H1 (cell line): ENCODE measurements at regions not wholly inside any gene's neighbourhood (a gene's known extent, or its start where the extent isn't known, plus 50 kb on each side); places are given as distances from the start of the nearest gene placed in this dataset.

ENCODE experiments used
- CTCF ChIA-PET: fragments of 300-600 bp; sonication (Branson Sonifier 250); formaldehyde crosslinking; loops from one replicate; lab custom pipeline; 2021; ENCODE audit not compliant: partially characterized antibody; lab: Charles Lee
- POLR2A ChIA-PET: fragments of 300-600 bp; sonication (Branson Sonifier 250); formaldehyde crosslinking; loops from one replicate; lab custom pipeline; 2021; ENCODE audit warnings: inconsistent platforms; ENCODE audit not compliant: partially characterized antibody; lab: Charles Lee
- DNase-seq, 2 experiments: peaks; one replicate each; pipeline versions ENCODE4 v3.0.0 to v3.0.0-alpha.2; 2010 to 2022; ENCODE audit warnings: low spot score in 2 of 2, low read depth in 1 of 2, mixed read lengths in 1 of 2
- FAIRE-seq: peaks from 2 replicates; lab custom pipeline; 2011; peaks lifted over from hg19 to GRCh38; lab: Jason Lieb, UNC
- H2AFZ ChIP-seq: 2 replicates; pipeline ENCODE4 v1.8.1; 2012; ENCODE audit warnings: low read length, inconsistent platforms
- H2AK5ac ChIP-seq: 2 replicates; pipeline ENCODE4 v1.6.1; 2013; ENCODE audit warnings: low read depth, low read length
- H2BK120ac ChIP-seq: replicated peaks from 2 replicates; pipeline ENCODE3; 2013; ENCODE audit warnings: low read depth, low read length, inconsistent platforms
- H2BK12ac ChIP-seq: 2 replicates; pipeline ENCODE4 v1.6.1; 2013; ENCODE audit warnings: low read depth, low read length
- H2BK15ac ChIP-seq: 2 replicates; pipeline ENCODE4 v1.6.1; 2013; ENCODE audit warnings: low read length
- H2BK20ac ChIP-seq: 2 replicates; pipeline ENCODE4 v1.6.1; 2013; ENCODE audit warnings: low read length
- H2BK5ac ChIP-seq: 2 replicates; pipeline ENCODE4 v1.6.1; 2013; ENCODE audit warnings: low read depth, low read length
- H3K14ac ChIP-seq: 2 replicates; pipeline ENCODE4 v1.6.1; 2013; ENCODE audit warnings: inconsistent platforms; ENCODE audit not compliant: insufficient read length
- H3K18ac ChIP-seq: 2 replicates; pipeline ENCODE4 v1.6.1; 2013; ENCODE audit warnings: low read length; ENCODE audit errors: extremely low read depth
- H3K23ac ChIP-seq: 2 replicates; pipeline ENCODE4 v1.6.1; 2013; ENCODE audit warnings: inconsistent platforms; ENCODE audit not compliant: insufficient read length
- H3K23me2 ChIP-seq: 2 replicates; pipeline ENCODE4 v1.6.1; 2013; ENCODE audit warnings: low read depth, low read length
- H3K27ac ChIP-seq: 2 replicates; pipeline ENCODE4 v1.6.1; 2011; ENCODE audit warnings: low read depth, low read length, inconsistent platforms
- H3K27me3 ChIP-seq, 4 experiments: replicated peaks in 1 of 4; 1 replicate in 1 of 4; 2 replicates in 3 of 4; pipeline versions ENCODE4 v1.6.1 to v1.8.1; 2011 to 2013; ENCODE audit warnings: low read length in 3 of 4, mild to moderate bottlenecking in 3 of 4, inconsistent platforms in 2 of 4, mixed read lengths in 2 of 4, moderate library complexity in 1 of 4; ENCODE audit not compliant: control insufficient read depth in 3 of 4, insufficient read depth in 3 of 4; ENCODE audit errors: extremely low read depth in 1 of 4
- H3K36me3 ChIP-seq, 4 experiments: 2 replicates each; pipeline versions ENCODE4 v1.6.1 to v1.8.1; 2011 to 2013; ENCODE audit warnings: mild to moderate bottlenecking in 4 of 4, low read length in 3 of 4, moderate library complexity in 2 of 4, control low read depth in 1 of 4, inconsistent platforms in 1 of 4; ENCODE audit not compliant: insufficient read depth in 4 of 4, control insufficient read depth in 2 of 4
- H3K4ac ChIP-seq: replicated peaks from 2 replicates; pipeline ENCODE3; 2013; ENCODE audit warnings: low read length, low read depth, mixed read lengths, inconsistent platforms; ENCODE audit not compliant: insufficient read length
- H3K4me1 ChIP-seq, 4 experiments: replicated peaks in 1 of 4; 1 replicate in 1 of 4; 2 replicates in 3 of 4; pipeline versions ENCODE4 v1.6.1 to v1.8.1; 2011 to 2013; ENCODE audit warnings: low read length in 3 of 4, inconsistent platforms in 2 of 4, mixed read lengths in 1 of 4; ENCODE audit not compliant: insufficient read depth in 4 of 4, control insufficient read depth in 3 of 4
- H3K4me2 ChIP-seq, 2 experiments: 2 replicates each; pipeline versions ENCODE4 v1.6.1 to v1.8.1; 2011 to 2013; ENCODE audit warnings: low read depth in 2 of 2, low read length in 2 of 2, control low read depth in 1 of 2, inconsistent platforms in 1 of 2, mild to moderate bottlenecking in 1 of 2; ENCODE audit not compliant: insufficient read depth in 1 of 2
- H3K4me3 ChIP-seq, 4 experiments: fragments of 200-600, 300-600 bp in 1 of 4; sonication (generic), shearing (Covaris generic), sonication (Bioruptor Twin) in 1 of 4; 2 replicates each; pipeline versions ENCODE4 v1.5.1 to v1.8.1; 2011 to 2016; ENCODE audit warnings: low read length in 4 of 4, low read depth in 3 of 4, control low read depth in 2 of 4, inconsistent platforms in 2 of 4, mild to moderate bottlenecking in 2 of 4, mixed read lengths in 1 of 4, moderate library complexity in 1 of 4; ENCODE audit not compliant: insufficient read depth in 2 of 4; ENCODE audit errors: extremely low read depth in 1 of 4
- H3K56ac ChIP-seq: replicated peaks from 2 replicates; pipeline ENCODE3; 2013; ENCODE audit warnings: low read depth, mild to moderate bottlenecking, mixed read lengths, low read length, inconsistent platforms; ENCODE audit not compliant: insufficient read length
- H3K79me1 ChIP-seq: 2 replicates; pipeline ENCODE4 v1.6.1; 2013; ENCODE audit warnings: low read depth, low read length, control low read depth
- H3K79me2 ChIP-seq, 2 experiments: 2 replicates each; pipeline versions ENCODE4 v1.6.1 to v1.8.1; 2012 to 2013; ENCODE audit warnings: low read length in 2 of 2, mild to moderate bottlenecking in 2 of 2, inconsistent platforms in 1 of 2; ENCODE audit not compliant: insufficient read depth in 2 of 2, control insufficient read depth in 1 of 2
- H3K9ac ChIP-seq, 4 experiments: replicated peaks in 1 of 4; 1 replicate in 1 of 4; 2 replicates in 3 of 4; pipeline versions ENCODE4 v1.6.1 to v1.8.1; 2011 to 2013; ENCODE audit warnings: low read depth in 3 of 4, low read length in 3 of 4, control low read depth in 2 of 4, mild to moderate bottlenecking in 2 of 4, moderate library complexity in 2 of 4, inconsistent platforms in 1 of 4; ENCODE audit errors: extremely low read depth in 1 of 4
- H3K9me3 ChIP-seq, 2 experiments: 2 replicates each; pipeline versions ENCODE4 v1.6.1 to v1.8.1; 2012 to 2013; ENCODE audit warnings: mild to moderate bottlenecking in 2 of 2, moderate library complexity in 2 of 2, control low read depth in 1 of 2, inconsistent platforms in 1 of 2, low read depth in 1 of 2, low read length in 1 of 2, mixed read lengths in 1 of 2; ENCODE audit not compliant: insufficient read depth in 2 of 2
- H4K20me1 ChIP-seq, 2 experiments: replicated peaks in 1 of 2; 2 replicates each; pipeline versions ENCODE3 to v1.8.1; 2011 to 2013; ENCODE audit warnings: inconsistent platforms in 2 of 2, low read length in 2 of 2, mild to moderate bottlenecking in 1 of 2; ENCODE audit not compliant: insufficient read depth in 2 of 2, control insufficient read depth in 1 of 2
- H4K5ac ChIP-seq: 2 replicates; pipeline ENCODE4 v1.6.1; 2013; ENCODE audit warnings: low read length, low read depth, mixed read lengths, inconsistent platforms; ENCODE audit not compliant: insufficient read length
- H4K8ac ChIP-seq: 2 replicates; pipeline ENCODE4 v1.8.0; 2013; ENCODE audit warnings: mild to moderate bottlenecking, moderate library complexity, low read length, inconsistent platforms; ENCODE audit not compliant: insufficient read depth; ENCODE audit errors: extremely low read depth
- H4K91ac ChIP-seq: replicated peaks from 2 replicates; pipeline ENCODE3; 2013; ENCODE audit warnings: low read length, mixed read lengths, inconsistent platforms; ENCODE audit not compliant: insufficient read length
- BCL11A ChIP-seq, 2 experiments: IDR thresholded peaks; one replicate each; pipeline ENCODE4 v1.6.1; 2011; ENCODE audit warnings: low read depth in 2 of 2, low read length in 2 of 2, mild to moderate bottlenecking in 2 of 2
- CHD2 ChIP-seq: IDR thresholded peaks from 2 replicates; pipeline ENCODE4 v1.6.1; 2012; ENCODE audit warnings: low read length, improper control_type of control experiment
- RFX5 ChIP-seq: IDR thresholded peaks from 2 replicates; pipeline ENCODE4 v1.6.1; 2011; ENCODE audit warnings: low read depth, low read length, improper control_type of control experiment, borderline replicate concordance
- WGBS, 2 experiments: shearing (Covaris generic) in 1 of 2; methylation state at CpG; one replicate each; pipeline versions ENCODE4 v1.1.6 to v1.1.7; 2013 to 2015; ENCODE audit warnings: low lambda C conversion rate in 2 of 2, mixed read lengths in 2 of 2, inconsistent platforms in 1 of 2, low coverage in 1 of 2, missing lambda C conversion rate in 1 of 2; ENCODE audit not compliant: insufficient replicate concordance in 2 of 2, insufficient coverage in 1 of 2, insufficient read length in 1 of 2; ENCODE audit errors: extremely low coverage in 1 of 2, missing lambda C conversion rate in 1 of 2; 5-methylcytosine and 5-hydroxymethylcytosine counted together

GRCh38 chr4:84063619-84064018 is 435.5 kb downstream of the NKX6-1 start:
- no peak overlapping the region for H3K4me2 ChIP-seq
- no peak for DNase-seq
- no peak overlapping the region for H3K18ac ChIP-seq
- FAIRE-seq = no peak
- CTCF ChIA-PET = interaction anchor here (3.0 kb wide), 1 partner anchor 70 kb away, joined by 7 read pairs; no protein-coding TSS in a partner anchor
- H4K8ac ChIP-seq = no peak overlapping the region
- no peak overlapping the region for H3K27ac ChIP-seq
- no peak overlapping the region for H4K5ac ChIP-seq
- H2AFZ ChIP-seq = no peak overlapping the region
- H2BK12ac ChIP-seq = no peak overlapping the region
- no peaks in the 10 kb centered on the region for H3K27me3 ChIP-seq
- no peak overlapping the region for H4K91ac ChIP-seq
- H3K36me3 ChIP-seq = no peaks in the 10 kb centered on the region
- H3K4ac ChIP-seq = no peak overlapping the region
- no peak overlapping the region for H2AK5ac ChIP-seq
- H2BK15ac ChIP-seq = no peak overlapping the region
- H3K23ac ChIP-seq = no peak overlapping the region
- no peak overlapping the region for H3K56ac ChIP-seq
- no peak overlapping the region for H2BK20ac ChIP-seq
- no peak for TF ChIP-seq CHD2
- no peak for TF ChIP-seq RFX5
- no peak for TF ChIP-seq BCL11A (IDR thresholded peaks at IDR 0.05; ENCODE audit: low read depth in 2 of 2, low read length in 2 of 2)
- TF ChIP-seq, all 59 proteins: peak for 0
- peaks cover 0 to 4% (median 0%) of the 10 kb centered on the region in 4 experiments; a peak in 1 of 7 replicates for H3K4me1 ChIP-seq
- H3K4me3 ChIP-seq = no peak overlapping the region
- H3K23me2 ChIP-seq = no peaks in the 10 kb centered on the region
- WGBS, 2 experiments = 86% methylated on average over 5 of the region's 5 CpGs; no CpG with 5 or more reads in 1 of the 2 experiments
- no peak overlapping the region for H2BK5ac ChIP-seq
- H3K14ac ChIP-seq = no peak overlapping the region
- no peaks in the 10 kb centered on the region for H4K20me1 ChIP-seq
- H3K9ac ChIP-seq = no peak overlapping the region
- H3K79me1 ChIP-seq = no peaks in the 10 kb centered on the region
- no peaks in the 10 kb centered on the region for H3K9me3 ChIP-seq
- no peak overlapping the region for H2BK120ac ChIP-seq
- POLR2A ChIA-PET = no interaction called here
- H3K79me2 ChIP-seq = no peaks in the 10 kb centered on the region
